ENCODE measurements at regions not wholly inside any gene's neighbourhood (a gene's known extent, or its start where the extent isn't known, plus 50 kb on each side); places are given as distances from the start of the nearest gene placed in this dataset.

GRCh38 chr15:58267051-58267450, 128.9 kb downstream of the AQP9 start:
- TF ChIP-seq EZH2 (IDR thresholded peaks at IDR 0.05; ENCODE audit: borderline replicate concordance, insufficient read depth, low read depth, low read length, poor library complexity, severe bottlenecking) (no peak), CTCF (IDR thresholded peaks at IDR 0.05) (no peak)

Data from B cell (primary cell).